ENCODE measurements at regions not wholly inside any gene's neighbourhood (a gene's known extent, or its start where the extent isn't known, plus 50 kb on each side); places are given as distances from the start of the nearest gene placed in this dataset.

DNA sequence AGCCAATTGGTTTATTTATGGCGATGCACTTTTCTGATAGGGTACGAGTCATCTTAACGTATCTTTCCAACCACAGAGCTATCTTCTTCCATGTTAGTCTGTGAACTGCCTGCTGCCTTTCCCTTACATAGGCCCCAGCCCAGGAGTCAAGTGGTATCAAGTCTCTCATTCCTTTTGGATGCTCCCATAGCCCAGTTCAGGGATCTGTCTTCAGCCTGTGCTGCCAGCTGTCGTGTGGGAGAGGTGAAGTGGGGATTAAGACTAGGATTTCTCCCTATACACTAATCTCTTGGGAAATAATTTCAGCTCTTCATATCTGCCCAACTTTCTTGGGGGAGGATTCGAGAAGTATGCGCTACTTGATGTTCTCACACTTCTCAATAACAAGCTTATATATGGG is 475.7 kb downstream of the EBF1 start:
- no peak for DNase-seq (ENCODE audit: low spot score in 2 of 2)
- 89 to 93% methylated on average over 6 of the region's 6 CpGs for WGBS, 2 donors

DNA sequence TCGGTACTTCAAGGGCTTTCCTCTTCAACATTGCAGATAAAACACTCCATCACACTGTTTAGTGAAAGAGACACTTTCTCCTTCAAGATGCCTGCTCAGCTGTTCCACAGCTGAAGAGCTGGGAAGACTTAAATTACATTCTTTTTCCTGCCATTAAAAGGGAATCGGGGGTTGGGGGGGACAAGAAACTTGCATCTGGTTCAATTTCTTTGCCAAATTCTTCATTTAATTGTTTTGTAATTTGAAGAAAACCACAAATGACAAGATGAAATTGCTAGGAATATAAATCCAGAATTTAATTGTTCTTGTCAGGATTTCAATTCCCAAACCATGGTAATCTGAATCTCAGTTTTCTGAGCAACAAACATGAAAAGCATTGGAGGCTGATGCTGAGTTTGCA is 478.3 kb downstream of the EBF1 start:
- no peak overlapping the region for H3K4me3 ChIP-seq (ENCODE audit: low read depth, poor library complexity, severe bottlenecking)
- 45 to 56% methylated on average over 2 of the region's 2 CpGs for WGBS, 2 donors

More for the DNA sequence above, 475.7 kb downstream of the EBF1 start:
- TF ChIP-seq POLR2A (IDR thresholded peaks at IDR 0.05), result no peak
- TF ChIP-seq, protein P1, sequence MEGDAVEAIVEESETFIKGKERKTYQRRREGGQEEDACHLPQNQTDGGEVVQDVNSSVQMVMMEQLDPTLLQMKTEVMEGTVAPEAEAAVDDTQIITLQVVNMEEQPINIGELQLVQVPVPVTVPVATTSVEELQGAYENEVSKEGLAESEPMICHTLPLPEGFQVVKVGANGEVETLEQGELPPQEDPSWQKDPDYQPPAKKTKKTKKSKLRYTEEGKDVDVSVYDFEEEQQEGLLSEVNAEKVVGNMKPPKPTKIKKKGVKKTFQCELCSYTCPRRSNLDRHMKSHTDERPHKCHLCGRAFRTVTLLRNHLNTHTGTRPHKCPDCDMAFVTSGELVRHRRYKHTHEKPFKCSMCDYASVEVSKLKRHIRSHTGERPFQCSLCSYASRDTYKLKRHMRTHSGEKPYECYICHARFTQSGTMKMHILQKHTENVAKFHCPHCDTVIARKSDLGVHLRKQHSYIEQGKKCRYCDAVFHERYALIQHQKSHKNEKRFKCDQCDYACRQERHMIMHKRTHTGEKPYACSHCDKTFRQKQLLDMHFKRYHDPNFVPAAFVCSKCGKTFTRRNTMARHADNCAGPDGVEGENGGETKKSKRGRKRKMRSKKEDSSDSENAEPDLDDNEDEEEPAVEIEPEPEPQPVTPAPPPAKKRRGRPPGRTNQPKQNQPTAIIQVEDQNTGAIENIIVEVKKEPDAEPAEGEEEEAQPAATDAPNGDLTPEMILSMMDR (IDR thresholded peaks at IDR 0.05), result no peak
- intact Hi-C loops (cut with DNase I; ENCODE audit: low total_unique reads), result no loop called here
- H3K4me3 ChIP-seq (ENCODE audit: low read depth, poor library complexity, severe bottlenecking), result no peak overlapping the region

DNA sequence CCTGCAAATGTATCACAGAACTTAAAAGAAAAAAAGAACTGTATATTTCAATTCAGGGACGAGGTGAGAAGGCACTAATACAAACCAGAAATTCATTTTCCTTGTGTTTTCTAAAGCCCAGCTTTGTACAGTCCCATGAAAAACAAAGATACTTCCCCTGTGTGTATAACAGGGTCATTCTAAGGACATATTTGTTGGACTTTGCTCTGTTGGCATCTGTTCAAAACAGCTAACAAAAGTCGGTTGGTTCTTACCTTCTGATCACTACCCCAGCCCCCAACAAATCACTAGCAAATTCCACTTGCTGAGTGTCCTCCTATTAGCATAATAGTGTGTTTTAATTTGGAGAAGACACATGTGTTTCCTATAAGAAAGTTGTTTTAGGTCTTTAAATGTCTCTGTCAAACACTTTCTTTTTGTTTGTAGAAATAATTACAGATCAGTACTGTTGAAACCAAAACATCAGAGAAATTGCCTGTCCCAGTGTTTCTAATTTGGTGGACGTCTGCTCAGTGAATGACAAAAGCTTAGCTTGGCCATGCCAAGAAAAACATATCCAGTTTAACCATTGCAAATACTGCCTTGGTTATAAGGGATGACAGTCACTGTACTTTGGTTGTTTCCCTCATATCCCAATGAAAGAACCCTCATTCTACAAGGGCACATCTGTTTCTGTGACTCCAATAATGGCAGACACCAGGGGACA is 480.5 kb downstream of the EBF1 start:
- intact Hi-C loops (cut with DNase I; ENCODE audit: low total_unique reads), result no loop called here
- no peak for DNase-seq (ENCODE audit: low spot score in 2 of 2)
- no peak overlapping the region for H3K4me3 ChIP-seq (ENCODE audit: low read depth, poor library complexity, severe bottlenecking)
- WGBS, 2 donors, result 26 to 32% methylated on average over 3 of the region's 3 CpGs
- TF ChIP-seq, protein P1 (IDR thresholded peaks at IDR 0.05), result no peak
- TF ChIP-seq POLR2A (IDR thresholded peaks at IDR 0.05), result no peak

More for the DNA sequence above, 478.3 kb downstream of the EBF1 start:
- no peak for DNase-seq (ENCODE audit: low spot score in 2 of 2)
- no peak for TF ChIP-seq POLR2A (IDR thresholded peaks at IDR 0.05)
- TF ChIP-seq, protein P1 (IDR thresholded peaks at IDR 0.05), result no peak
- intact Hi-C loops (cut with DNase I; ENCODE audit: low total_unique reads), result no loop called here

DNA sequence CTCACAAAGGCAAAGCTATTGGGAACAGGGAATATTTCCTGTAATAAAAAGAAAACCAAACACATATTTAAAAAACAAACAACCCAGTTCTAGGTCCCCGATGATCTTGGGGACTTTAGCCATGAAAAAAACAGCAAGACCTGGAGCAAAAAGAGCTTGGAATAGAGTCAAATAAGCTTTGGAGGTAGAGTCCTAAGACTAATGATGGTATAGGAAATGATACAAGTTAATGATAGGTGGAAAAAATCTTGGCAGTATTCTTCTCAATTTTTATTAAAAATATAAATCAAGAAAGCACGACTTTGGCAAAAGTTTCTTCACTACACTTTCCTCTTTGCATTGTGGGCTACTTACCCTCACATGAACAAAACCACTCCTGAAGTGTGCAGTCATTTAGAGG is 481.5 kb downstream of the EBF1 start:
- DNase-seq (ENCODE audit: low spot score in 2 of 2), result no peak
- TF ChIP-seq POLR2A (IDR thresholded peaks at IDR 0.05), result no peak
- TF ChIP-seq, protein P1 (IDR thresholded peaks at IDR 0.05), result no peak
- no peak overlapping the region for H3K4me3 ChIP-seq (ENCODE audit: low read depth, poor library complexity, severe bottlenecking)
- intact Hi-C loops (cut with DNase I; ENCODE audit: low total_unique reads), result no loop called here
- WGBS, 2 donors, result 61 to 70% methylated on average over 2 of the region's 2 CpGs

DNA sequence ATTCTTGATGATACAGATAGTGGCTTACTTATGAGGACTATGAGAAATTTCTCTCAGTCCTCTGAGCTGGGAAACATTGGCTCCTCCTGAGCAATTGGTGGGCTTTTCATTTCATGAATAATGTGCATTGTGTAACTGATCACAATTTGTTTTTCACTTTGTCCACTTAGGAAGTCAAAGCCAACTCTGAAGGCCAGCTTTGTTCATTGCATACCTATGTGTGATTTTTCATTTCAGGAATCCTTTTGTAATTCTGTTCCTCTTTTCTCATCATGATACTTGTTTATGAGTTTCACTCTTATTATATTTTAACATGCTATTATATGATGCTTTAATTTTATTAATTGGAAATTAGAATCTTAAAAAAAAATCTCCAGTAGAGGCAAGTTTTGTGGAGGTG is 483.0 kb downstream of the EBF1 start:
- H3K4me3 ChIP-seq (ENCODE audit: low read depth, poor library complexity, severe bottlenecking), result no peak overlapping the region
- no peak for TF ChIP-seq POLR2A (IDR thresholded peaks at IDR 0.05)
- TF ChIP-seq, protein P1 (IDR thresholded peaks at IDR 0.05), result no peak
- DNase-seq (ENCODE audit: low spot score in 2 of 2), result no peak
- intact Hi-C loops (cut with DNase I; ENCODE audit: low total_unique reads), result no loop called here

DNA sequence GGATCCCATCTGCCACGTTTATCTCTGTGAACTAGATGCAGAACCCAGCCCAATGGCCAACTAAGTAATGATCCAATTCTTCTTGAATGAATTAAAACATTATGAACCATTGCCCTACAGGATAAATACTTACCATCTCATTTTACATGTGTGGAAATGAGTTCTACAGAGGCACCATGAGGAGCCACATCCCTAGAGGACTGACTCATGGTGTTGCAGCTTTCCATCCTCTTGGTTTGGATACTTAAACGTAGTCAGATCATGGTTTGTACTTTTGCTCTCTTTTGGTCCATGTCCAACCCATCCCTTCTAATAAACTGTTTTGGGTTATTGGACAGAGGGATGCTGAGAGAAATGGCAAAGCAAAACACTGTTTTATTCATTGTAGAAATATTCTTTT is 484.8 kb downstream of the EBF1 start:
- intact Hi-C loops (cut with DNase I; ENCODE audit: low total_unique reads), result no loop called here
- no peak for TF ChIP-seq POLR2A (IDR thresholded peaks at IDR 0.05)
- TF ChIP-seq, protein P1 (IDR thresholded peaks at IDR 0.05), result no peak
- WGBS, 2 donors, result 68 to 69% methylated on average over 2 of the region's 2 CpGs
- no peak for DNase-seq (ENCODE audit: low spot score in 2 of 2)
- H3K4me3 ChIP-seq (ENCODE audit: low read depth, poor library complexity, severe bottlenecking), result no peak overlapping the region

All from lower leg skin (tissue), 4 donors.